Esophagus squamous epithelium (tissue), 4 donors: ENCODE measurements at regions not wholly inside any gene's neighbourhood (a gene's known extent, or its start where the extent isn't known, plus 50 kb on each side); places are given as distances from the start of the nearest gene placed in this dataset.

Source experiments
- CTCF ChIP-seq, 6 experiments: fragments of 450-650 bp in 4 of 6; fragments of 200-600 bp in 2 of 6; sonication (generic) in 2 of 6; IDR thresholded peaks; one replicate each; pipeline ENCODE4 v1.5.1; 2016 to 2019; ENCODE audit warnings: antibody characterized with exemption in 6 of 6, mild to moderate bottlenecking in 4 of 6, moderate library complexity in 4 of 6
- POLR2A ChIP-seq, 4 donors: fragments of 450-650 bp; IDR thresholded peaks; one replicate each; pipeline ENCODE4 v1.6.1; 2017; ENCODE audit warnings: antibody characterized with exemption in 4 of 4, mild to moderate bottlenecking in 4 of 4, moderate library complexity in 3 of 4

GRCh38 chr2:103402336-103402735 lies 640.5 kb downstream of the TMEM182 start:
- TF ChIP-seq POLR2A (IDR thresholded peaks at IDR 0.05) (no peak), CTCF (IDR thresholded peaks at IDR 0.05) (no peak)
